Right atrium auricular region (tissue), 2 donors: ENCODE measurements at regions not wholly inside any gene's neighbourhood (a gene's known extent, or its start where the extent isn't known, plus 50 kb on each side); places are given as distances from the start of the nearest gene placed in this dataset.

Experiments used
- DNase-seq: peaks from one replicate; pipeline ENCODE4 v3.0.0-alpha.2; 2019; ENCODE audit warnings: low spot score
- H3K27ac ChIP-seq, 2 donors: fragments of 200-600 bp; sonication (generic); 1 replicate in 1 of 2; 2 replicates in 1 of 2; pipeline ENCODE4 v1.5.1; 2016 to 2019
- H3K27me3 ChIP-seq, 2 donors: fragments of 200-600 bp; sonication (generic); one replicate each; pipeline versions ENCODE4 v1.5.1 to v1.6.0; 2017 to 2019
- H3K36me3 ChIP-seq: fragments of 200-600 bp; sonication (generic); one replicate; pipeline ENCODE4 v1.5.1; 2016
- H3K4me1 ChIP-seq, 2 donors: fragments of 200-600 bp; sonication (generic); one replicate each; pipeline versions ENCODE4 v1.5.1 to v1.6.0; 2017 to 2019
- H3K4me3 ChIP-seq, 2 donors: fragments of 200-600 bp; sonication (generic); 1 replicate in 1 of 2; 2 replicates in 1 of 2; pipeline ENCODE4 v1.5.1; 2017 to 2019; ENCODE audit warnings: mild to moderate bottlenecking in 1 of 2, moderate library complexity in 1 of 2
- H3K9me3 ChIP-seq, 2 donors: fragments of 200-600 bp; sonication (generic); one replicate each; pipeline ENCODE4 v1.5.1; 2019
- TF ChIP-seq, protein P1 (sequence below), 2 donors: fragments of 200-600 bp; sonication (generic); IDR thresholded peaks; one replicate each; pipeline ENCODE4 v1.5.1; 2019; ENCODE audit warnings: antibody characterized with exemption in 2 of 2

DNA sequence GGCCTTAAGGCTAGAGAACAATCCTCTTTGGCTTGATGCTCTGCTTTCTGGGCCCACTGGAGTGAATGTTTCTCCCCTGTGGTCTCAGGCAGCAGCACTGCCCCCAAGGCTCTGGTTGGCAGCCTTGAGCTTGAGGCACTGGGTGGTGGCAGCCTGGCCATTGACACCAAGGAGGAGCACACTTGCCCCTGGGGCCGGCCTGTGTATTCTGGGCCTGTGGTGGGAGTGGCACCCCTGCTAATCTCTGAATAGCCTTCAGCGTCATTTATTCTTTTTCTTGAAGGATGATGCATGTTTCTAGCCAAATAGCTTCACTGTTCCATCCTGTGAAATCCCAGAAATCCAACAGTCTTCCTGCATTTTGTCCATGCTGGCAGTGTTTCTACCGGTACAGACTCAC, 191.4 kb downstream of the OLFM4 start:
- Histone ChIP-seq H3K4me1 (no peaks in the 10 kb centered on the region), H3K4me3 (no peak overlapping the region), H3K36me3 (no peaks in the 10 kb centered on the region), H3K27me3 (no peaks in the 10 kb centered on the region), H3K27ac (no peak overlapping the region), H3K9me3 (peaks cover 0 to 11% of the 10 kb centered on the region in 2 donors)
- TF ChIP-seq, protein P1, sequence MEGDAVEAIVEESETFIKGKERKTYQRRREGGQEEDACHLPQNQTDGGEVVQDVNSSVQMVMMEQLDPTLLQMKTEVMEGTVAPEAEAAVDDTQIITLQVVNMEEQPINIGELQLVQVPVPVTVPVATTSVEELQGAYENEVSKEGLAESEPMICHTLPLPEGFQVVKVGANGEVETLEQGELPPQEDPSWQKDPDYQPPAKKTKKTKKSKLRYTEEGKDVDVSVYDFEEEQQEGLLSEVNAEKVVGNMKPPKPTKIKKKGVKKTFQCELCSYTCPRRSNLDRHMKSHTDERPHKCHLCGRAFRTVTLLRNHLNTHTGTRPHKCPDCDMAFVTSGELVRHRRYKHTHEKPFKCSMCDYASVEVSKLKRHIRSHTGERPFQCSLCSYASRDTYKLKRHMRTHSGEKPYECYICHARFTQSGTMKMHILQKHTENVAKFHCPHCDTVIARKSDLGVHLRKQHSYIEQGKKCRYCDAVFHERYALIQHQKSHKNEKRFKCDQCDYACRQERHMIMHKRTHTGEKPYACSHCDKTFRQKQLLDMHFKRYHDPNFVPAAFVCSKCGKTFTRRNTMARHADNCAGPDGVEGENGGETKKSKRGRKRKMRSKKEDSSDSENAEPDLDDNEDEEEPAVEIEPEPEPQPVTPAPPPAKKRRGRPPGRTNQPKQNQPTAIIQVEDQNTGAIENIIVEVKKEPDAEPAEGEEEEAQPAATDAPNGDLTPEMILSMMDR (IDR thresholded peaks at IDR 0.05): no peak
- DNase-seq: no peak

DNA sequence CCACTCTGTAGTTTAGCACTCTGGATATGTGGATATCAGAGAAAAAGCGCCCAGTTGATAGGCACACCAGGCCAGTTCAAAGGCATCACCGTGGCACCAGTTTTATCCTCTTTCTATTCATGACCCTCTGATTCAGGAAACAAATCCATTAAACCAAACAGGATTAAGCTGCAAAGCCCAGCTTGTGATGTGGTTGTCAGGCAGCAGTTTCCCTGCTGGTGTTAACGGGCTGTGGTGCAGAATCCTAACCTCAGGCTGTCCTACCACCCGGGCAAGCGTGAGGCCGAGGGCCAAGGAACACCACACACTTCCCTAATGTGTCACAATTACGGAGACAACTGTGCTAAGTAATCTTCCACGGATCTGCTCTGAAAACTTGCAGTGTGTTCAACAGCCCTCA, 209.1 kb downstream of the OLFM4 start:
- TF ChIP-seq, protein P1 (IDR thresholded peaks at IDR 0.05): no peak
- no peak overlapping the region for H3K27ac ChIP-seq

DNA sequence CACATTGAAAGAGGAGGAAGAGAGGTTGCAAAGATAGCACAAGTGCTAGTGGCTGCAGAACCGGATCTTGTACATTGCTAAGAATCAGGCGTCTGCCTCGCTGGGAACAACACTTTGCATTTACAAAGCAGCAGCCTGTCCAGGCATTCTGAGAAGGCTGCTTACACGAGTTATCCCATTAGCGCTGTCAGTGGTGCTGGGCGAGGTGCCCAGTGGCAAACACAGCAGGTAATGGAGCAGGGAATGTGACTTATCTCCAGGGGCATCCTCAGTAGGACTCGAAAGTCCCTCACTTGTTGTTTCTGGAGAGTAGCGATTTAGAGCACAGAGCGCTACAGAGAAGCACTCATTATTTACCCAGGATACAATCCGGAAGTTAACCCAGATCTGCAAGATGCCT, 209.6 kb downstream of the OLFM4 start:
- Histone ChIP-seq H3K27ac (no peak overlapping the region), H3K36me3 (no peaks in the 10 kb centered on the region), H3K4me1 (no peaks in the 10 kb centered on the region), H3K27me3 (no peaks in the 10 kb centered on the region), H3K9me3 (no peaks in the 10 kb centered on the region), H3K4me3 (no peak overlapping the region)
- TF ChIP-seq, protein P1 (IDR thresholded peaks at IDR 0.05): no peak
- no peak for DNase-seq

More for the DNA sequence above, 209.1 kb downstream of the OLFM4 start:
- no peak for DNase-seq
- Histone ChIP-seq H3K4me3 (no peak overlapping the region), H3K36me3 (no peaks in the 10 kb centered on the region), H3K9me3 (no peaks in the 10 kb centered on the region), H3K27me3 (no peaks in the 10 kb centered on the region), H3K4me1 (no peaks in the 10 kb centered on the region)

DNA sequence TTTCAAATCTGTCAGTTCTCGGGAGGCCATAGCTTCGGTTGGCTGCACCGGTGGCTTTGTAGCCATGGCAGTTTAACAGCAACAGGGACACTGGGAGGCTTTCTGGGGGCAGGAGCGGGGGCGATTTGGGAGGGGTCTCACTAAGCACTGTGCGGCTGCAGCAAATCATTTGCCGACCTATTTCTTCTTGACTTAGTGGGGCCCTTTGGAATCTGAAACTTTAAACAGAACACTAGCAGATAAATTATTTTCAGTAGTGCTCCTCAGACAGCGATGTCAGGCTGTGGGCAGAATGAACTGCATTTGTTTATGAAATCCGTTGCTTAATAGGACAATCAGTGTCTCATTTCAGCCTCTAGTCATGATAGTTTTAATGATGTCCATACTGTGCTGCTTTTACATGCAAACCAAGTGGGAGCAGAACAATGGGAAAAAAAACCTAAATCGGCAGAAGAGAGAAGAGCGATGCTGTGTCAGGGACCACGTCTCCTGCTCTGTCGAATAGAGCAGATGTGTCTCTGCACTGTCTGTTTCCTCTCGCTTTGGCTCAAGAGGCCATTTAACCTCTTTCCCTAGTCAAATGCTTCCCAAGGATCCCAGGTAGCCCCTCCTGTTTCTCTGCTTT, 211.9 kb downstream of the OLFM4 start:
- Histone ChIP-seq H3K4me1 (no peaks in the 10 kb centered on the region), H3K36me3 (no peaks in the 10 kb centered on the region), H3K27me3 (no peaks in the 10 kb centered on the region), H3K4me3 (no peak overlapping the region), H3K27ac (no peak overlapping the region), H3K9me3 (no peaks in the 10 kb centered on the region)
- TF ChIP-seq, protein P1 (IDR thresholded peaks at IDR 0.05): no peak
- no peak for DNase-seq

DNA sequence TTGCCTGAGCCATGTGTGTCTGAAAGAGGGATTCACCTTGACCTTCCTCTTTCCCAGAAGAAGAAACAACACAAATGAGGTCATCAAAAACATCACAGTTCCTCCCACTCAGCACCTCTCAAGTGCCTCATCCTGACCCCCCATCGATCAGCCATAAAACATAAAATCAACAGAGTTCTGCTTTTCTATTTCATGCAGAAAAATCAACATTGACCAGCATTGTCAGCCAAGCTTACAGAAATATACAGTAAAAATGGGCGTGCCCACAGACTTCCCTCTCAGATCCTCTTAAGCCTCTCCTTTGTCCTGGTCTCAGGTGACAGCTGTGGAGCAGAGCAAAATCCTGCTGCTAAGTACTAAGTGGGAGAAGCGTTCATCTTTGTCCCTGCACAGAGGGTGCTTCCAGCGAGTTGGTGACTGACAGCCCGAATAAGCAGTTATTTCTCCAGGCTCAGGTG, 213.3 kb downstream of the OLFM4 start:
- H3K4me3 ChIP-seq: no peak overlapping the region
- no peaks in the 10 kb centered on the region for H3K36me3 ChIP-seq
- TF ChIP-seq, protein P1 (IDR thresholded peaks at IDR 0.05): no peak
- H3K9me3 ChIP-seq: no peaks in the 10 kb centered on the region
- H3K27me3 ChIP-seq: no peaks in the 10 kb centered on the region
- no peak overlapping the region for H3K27ac ChIP-seq
- no peaks in the 10 kb centered on the region for H3K4me1 ChIP-seq
- no peak for DNase-seq

DNA sequence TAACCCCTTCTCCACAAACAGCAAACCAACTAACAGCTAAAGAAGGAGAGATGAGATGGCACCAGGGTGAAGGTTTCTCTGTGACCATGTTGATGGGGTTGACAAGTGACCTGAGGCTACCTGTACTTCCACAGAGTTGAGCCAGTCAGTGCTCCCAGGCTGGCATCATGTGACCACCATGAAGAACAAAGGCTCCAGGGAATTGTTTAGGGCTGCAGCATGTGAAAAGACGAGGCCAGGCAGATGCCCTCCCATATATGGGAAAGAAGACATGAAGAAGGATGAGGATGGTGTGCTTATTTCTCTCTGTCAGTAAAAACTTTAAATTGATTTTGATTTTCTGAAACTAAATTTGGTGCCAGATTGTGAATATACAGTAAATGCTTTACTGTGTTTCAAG, 220.6 kb downstream of the OLFM4 start:
- TF ChIP-seq, protein P1 (IDR thresholded peaks at IDR 0.05): no peak

More for the DNA sequence above, 220.6 kb downstream of the OLFM4 start:
- Histone ChIP-seq H3K4me1 (no peaks in the 10 kb centered on the region), H3K27ac (no peak overlapping the region), H3K9me3 (no peaks in the 10 kb centered on the region), H3K4me3 (no peak overlapping the region), H3K36me3 (no peaks in the 10 kb centered on the region), H3K27me3 (no peaks in the 10 kb centered on the region)
- DNase-seq: no peak
